ENCODE measurements at regions not wholly inside any gene's neighbourhood (a gene's known extent, or its start where the extent isn't known, plus 50 kb on each side); places are given as distances from the start of the nearest gene placed in this dataset.
"Not testable (repeated sequence)": the region's sequence is repeated elsewhere in the genome, so short reads cannot be mapped to it uniquely, and the experiment has no call there.

GRCh38 chr4:135072553-135072952 is 871.0 kb upstream of the PABPC4L start:
- no peak for DNase-seq (ENCODE audit: low read depth, low spot score)

- DNase-seq (ENCODE audit: low read depth, low spot score) = no peak
These were observed 863.8 kb upstream of the PABPC4L start for GRCh38 chr4:135065366-135065765.

GRCh38 chr4:135050086-135050717 is 848.6 kb upstream of the PABPC4L start:
- no peak for DNase-seq (ENCODE audit: low read depth, low spot score)

- DNase-seq (ENCODE audit: low read depth, low spot score) = no peak
These were observed 831.1 kb upstream of the PABPC4L start for GRCh38 chr4:135032670-135033069.

- no peak for DNase-seq (ENCODE audit: low read depth, low spot score)
These were observed 814.2 kb upstream of the PABPC4L start for GRCh38 chr4:135015771-135016170.

GRCh38 chr4:135007400-135007799 is 805.8 kb upstream of the PABPC4L start:
- no peak for DNase-seq (ENCODE audit: low read depth, low spot score)

- no peak for DNase-seq (ENCODE audit: low read depth, low spot score)
These were observed 797.6 kb upstream of the PABPC4L start for GRCh38 chr4:134999169-134999568.

GRCh38 chr4:134961963-134962362 is 760.4 kb upstream of the PABPC4L start:
- DNase-seq (ENCODE audit: low read depth, low spot score) = no peak

GRCh38 chr4:134958862-134959261 is 757.3 kb upstream of the PABPC4L start:
- DNase-seq (ENCODE audit: low read depth, low spot score) = no peak

GRCh38 chr4:134955059-134955458 is 753.5 kb upstream of the PABPC4L start:
- no peak for DNase-seq (ENCODE audit: low read depth, low spot score)

- DNase-seq (ENCODE audit: low read depth, low spot score) = no peak
These were observed 751.2 kb upstream of the PABPC4L start for GRCh38 chr4:134952775-134953174.

GRCh38 chr4:134952305-134952704 is 750.7 kb upstream of the PABPC4L start:
- DNase-seq (ENCODE audit: low read depth, low spot score) = no peak

- no peak for DNase-seq (ENCODE audit: low read depth, low spot score)
These were observed 746.6 kb upstream of the PABPC4L start for GRCh38 chr4:134948110-134948642.

- DNase-seq (ENCODE audit: low read depth, low spot score) = no peak
These were observed 742.5 kb upstream of the PABPC4L start for GRCh38 chr4:134944115-134944514.

- no peak for DNase-seq (ENCODE audit: low read depth, low spot score)
These were observed 734.4 kb upstream of the PABPC4L start for GRCh38 chr4:134936014-134936413.

GRCh38 chr4:134935320-134935719 is 733.7 kb upstream of the PABPC4L start:
- no peak for DNase-seq (ENCODE audit: low read depth, low spot score)

GRCh38 chr4:134934036-134934808 is 732.6 kb upstream of the PABPC4L start:
- no peak for DNase-seq (ENCODE audit: low read depth, low spot score)

GRCh38 chr4:134915355-134915754 is 713.8 kb upstream of the PABPC4L start:
- no peak for DNase-seq (ENCODE audit: low read depth, low spot score)

GRCh38 chr4:134914250-134914649 is 712.7 kb upstream of the PABPC4L start:
- DNase-seq (ENCODE audit: low read depth, low spot score) = not testable (repeated sequence)

- DNase-seq (ENCODE audit: low read depth, low spot score) = no peak
These were observed 710.4 kb upstream of the PABPC4L start for GRCh38 chr4:134911941-134912340.

GRCh38 chr4:134906404-134907023 is 704.9 kb upstream of the PABPC4L start:
- peak; percentile 5 for DNase-seq (ENCODE audit: low read depth, low spot score)

- DNase-seq (ENCODE audit: low read depth, low spot score) = no peak
These were observed 703.5 kb upstream of the PABPC4L start for GRCh38 chr4:134905061-134905460.

- no peak for DNase-seq (ENCODE audit: low read depth, low spot score)
These were observed 686.6 kb upstream of the PABPC4L start for GRCh38 chr4:134888156-134888555.

All from iPS DF 19.7 (cell line).